ENCODE measurements at regions not wholly inside any gene's neighbourhood (a gene's known extent, or its start where the extent isn't known, plus 50 kb on each side); places are given as distances from the start of the nearest gene placed in this dataset.

DNA sequence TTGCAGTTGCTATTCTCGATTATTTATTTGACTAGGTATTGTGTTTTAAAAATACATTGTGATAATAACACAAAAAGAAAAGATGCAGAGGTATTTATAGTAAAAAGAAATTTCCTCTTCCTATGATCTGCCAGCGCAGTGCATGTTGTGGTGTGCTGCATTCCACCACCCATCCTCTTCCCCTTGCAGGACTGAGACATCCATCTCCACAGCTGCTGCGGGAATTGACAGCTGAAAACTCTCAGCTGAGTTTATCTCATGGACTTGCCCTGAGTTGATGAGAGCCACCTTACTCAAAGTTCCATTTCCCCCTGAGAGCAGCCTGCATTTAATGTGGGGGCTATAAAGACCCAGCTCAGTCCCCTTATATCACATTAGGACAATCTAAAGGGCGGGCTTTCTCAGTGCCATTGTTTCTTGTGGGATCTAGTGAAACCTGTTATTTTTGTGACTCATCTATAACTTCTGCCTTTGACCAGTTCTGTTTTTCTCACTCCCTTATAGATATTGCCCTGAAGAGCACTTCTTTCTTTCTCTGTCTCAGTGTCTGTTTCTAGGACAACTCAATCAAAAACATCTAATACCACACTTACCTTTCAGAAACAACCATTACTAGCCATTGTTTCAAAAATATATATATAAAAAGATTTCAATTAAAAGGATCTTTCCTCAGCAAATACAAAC is 698.5 kb downstream of the NR4A2 start:
- TF ChIP-seq POLR2A (IDR thresholded peaks at IDR 0.05), result no peak
- TF ChIP-seq, protein P1, sequence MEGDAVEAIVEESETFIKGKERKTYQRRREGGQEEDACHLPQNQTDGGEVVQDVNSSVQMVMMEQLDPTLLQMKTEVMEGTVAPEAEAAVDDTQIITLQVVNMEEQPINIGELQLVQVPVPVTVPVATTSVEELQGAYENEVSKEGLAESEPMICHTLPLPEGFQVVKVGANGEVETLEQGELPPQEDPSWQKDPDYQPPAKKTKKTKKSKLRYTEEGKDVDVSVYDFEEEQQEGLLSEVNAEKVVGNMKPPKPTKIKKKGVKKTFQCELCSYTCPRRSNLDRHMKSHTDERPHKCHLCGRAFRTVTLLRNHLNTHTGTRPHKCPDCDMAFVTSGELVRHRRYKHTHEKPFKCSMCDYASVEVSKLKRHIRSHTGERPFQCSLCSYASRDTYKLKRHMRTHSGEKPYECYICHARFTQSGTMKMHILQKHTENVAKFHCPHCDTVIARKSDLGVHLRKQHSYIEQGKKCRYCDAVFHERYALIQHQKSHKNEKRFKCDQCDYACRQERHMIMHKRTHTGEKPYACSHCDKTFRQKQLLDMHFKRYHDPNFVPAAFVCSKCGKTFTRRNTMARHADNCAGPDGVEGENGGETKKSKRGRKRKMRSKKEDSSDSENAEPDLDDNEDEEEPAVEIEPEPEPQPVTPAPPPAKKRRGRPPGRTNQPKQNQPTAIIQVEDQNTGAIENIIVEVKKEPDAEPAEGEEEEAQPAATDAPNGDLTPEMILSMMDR (IDR thresholded peaks at IDR 0.05), result no peak

Data from Peyer's patch (tissue), 4 donors.